Activated CD4-positive, alpha-beta T cell treated with anti-CD3 and anti-CD28 coated beads, Interleukin-10, Interleukin-2, amounts not matched to agents 100 ng/mL and 50 ng/mL, durations not matched to agents 16 hours and 8 hours (primary cell): ENCODE measurements at regions not wholly inside any gene's neighbourhood (a gene's known extent, or its start where the extent isn't known, plus 50 kb on each side); places are given as distances from the start of the nearest gene placed in this dataset.
"Not testable (repeated sequence)": the region's sequence is repeated elsewhere in the genome, so short reads cannot be mapped to it uniquely, and the experiment has no call there.

Source experiments
- DNase-seq: peaks from one replicate; pipeline ENCODE4 v3.0.0-alpha.2; 2020

- DNase-seq: no peak
Observed at GRCh38 chr4:162838671-162839070, 328.0 kb downstream of the NAF1 start.

GRCh38 chr4:162837679-162838078, 329.0 kb downstream of the NAF1 start:
- no peak for DNase-seq

- DNase-seq: no peak
Observed at GRCh38 chr4:162837241-162837640, 329.4 kb downstream of the NAF1 start.

- DNase-seq: no peak
Observed at GRCh38 chr4:162836773-162837172, 329.9 kb downstream of the NAF1 start.

- not testable (repeated sequence) for DNase-seq
Observed at GRCh38 chr4:162836258-162836657, 330.4 kb downstream of the NAF1 start.

GRCh38 chr4:162830899-162831298, 335.8 kb downstream of the NAF1 start:
- no peak for DNase-seq

GRCh38 chr4:162817374-162817773, 349.3 kb downstream of the NAF1 start:
- not testable (repeated sequence) for DNase-seq

GRCh38 chr4:162804351-162804924, 362.3 kb downstream of the NAF1 start:
- no peak for DNase-seq

GRCh38 chr4:162803378-162803777, 363.3 kb downstream of the NAF1 start:
- no peak for DNase-seq

- DNase-seq: no peak
Observed at GRCh38 chr4:162797108-162797507, 369.6 kb downstream of the NAF1 start.

GRCh38 chr4:162793571-162793970, 373.1 kb downstream of the NAF1 start:
- no peak for DNase-seq

GRCh38 chr4:162793004-162793403, 373.7 kb downstream of the NAF1 start:
- DNase-seq: no peak

- DNase-seq: no peak
Observed at GRCh38 chr4:162791226-162791625, 375.5 kb downstream of the NAF1 start.

- DNase-seq: no peak
Observed at GRCh38 chr4:162787120-162787519, 379.6 kb downstream of the NAF1 start.

GRCh38 chr4:162782778-162783525, 383.7 kb downstream of the NAF1 start:
- DNase-seq: no peak

- DNase-seq: no peak
Observed at GRCh38 chr4:162782096-162782777, 384.5 kb downstream of the NAF1 start.

GRCh38 chr4:162770761-162771490, 395.8 kb downstream of the NAF1 start:
- DNase-seq: no peak

GRCh38 chr4:162767083-162767482, 399.6 kb downstream of the NAF1 start:
- DNase-seq: no peak

- no peak for DNase-seq
Observed at GRCh38 chr4:162761965-162762364, 404.7 kb downstream of the NAF1 start.

GRCh38 chr4:162740228-162740627, 426.5 kb downstream of the NAF1 start:
- not testable (repeated sequence) for DNase-seq

GRCh38 chr4:162739596-162739995, 427.1 kb downstream of the NAF1 start:
- not testable (repeated sequence) for DNase-seq

GRCh38 chr4:162732876-162733275, 433.8 kb downstream of the NAF1 start:
- no peak for DNase-seq

GRCh38 chr4:162727766-162728165, 438.9 kb downstream of the NAF1 start:
- no peak for DNase-seq
